Stimulated activated CD4-positive, alpha-beta T cell treated with anti-CD3 and anti-CD28 coated beads, Interleukin-4, amount 100 ng/mL, for 48 hours (primary cell): ENCODE measurements at regions not wholly inside any gene's neighbourhood (a gene's known extent, or its start where the extent isn't known, plus 50 kb on each side); places are given as distances from the start of the nearest gene placed in this dataset.
"Not testable (repeated sequence)": the region's sequence is repeated elsewhere in the genome, so short reads cannot be mapped to it uniquely, and the experiment has no call there.

Experiments
- DNase-seq, 2 donors: peaks; one replicate each; pipeline ENCODE4 v3.0.0-alpha.2; 2020; ENCODE audit warnings: low read depth in 2 of 2

DNA sequence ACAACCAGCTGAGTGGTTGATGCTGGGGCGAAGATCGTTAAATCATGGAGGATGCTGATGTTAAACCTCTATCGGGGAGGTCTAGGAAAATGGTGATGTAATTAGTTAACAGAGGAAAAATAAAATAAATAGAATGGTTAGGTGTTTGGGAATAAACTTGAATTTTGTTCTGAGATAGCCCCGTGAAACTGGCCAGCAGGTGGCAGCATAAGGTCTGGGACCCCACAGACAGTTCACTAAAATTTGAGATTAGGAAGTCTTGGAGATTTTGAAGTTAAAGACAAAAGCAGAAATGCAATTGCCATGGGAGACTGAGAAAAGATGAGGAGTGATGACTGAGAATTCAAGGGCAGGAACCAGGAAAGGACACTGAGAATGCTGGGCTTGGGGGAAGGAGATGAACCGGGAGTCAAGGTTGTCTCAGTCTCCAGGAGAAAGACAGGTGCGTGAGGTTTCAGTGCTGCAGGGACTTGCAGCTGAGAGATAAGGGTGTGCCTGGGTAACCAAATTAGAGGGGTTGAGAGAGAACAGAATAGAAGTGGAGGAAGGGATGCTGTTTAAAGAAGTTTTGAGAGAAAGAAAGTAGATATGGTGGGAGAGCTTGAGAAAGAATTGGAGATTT, 248.0 kb downstream of the ZNF92 start:
- peak; percentile 3 to 38 for DNase-seq

DNA sequence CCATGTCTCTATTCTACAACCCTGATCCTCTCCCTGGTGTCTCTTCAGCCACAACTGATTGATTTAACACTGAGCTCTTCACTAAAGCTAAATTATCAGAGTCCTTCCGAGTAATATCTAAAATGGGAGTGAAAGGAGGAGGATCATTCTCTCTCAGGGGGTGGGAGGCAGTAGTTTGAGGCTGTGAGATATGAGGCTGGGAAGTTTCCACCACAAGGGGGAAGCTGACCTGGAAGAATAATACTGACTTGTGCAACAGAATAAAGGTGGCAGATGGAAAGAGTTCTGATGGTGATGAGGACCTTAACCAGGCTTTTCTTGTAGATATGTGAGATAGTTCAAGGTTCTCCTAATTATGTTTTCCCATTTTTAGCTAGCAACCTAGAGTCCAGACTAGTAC, 241.6 kb upstream of the VKORC1L1 start:
- DNase-seq: not testable (repeated sequence)

DNA sequence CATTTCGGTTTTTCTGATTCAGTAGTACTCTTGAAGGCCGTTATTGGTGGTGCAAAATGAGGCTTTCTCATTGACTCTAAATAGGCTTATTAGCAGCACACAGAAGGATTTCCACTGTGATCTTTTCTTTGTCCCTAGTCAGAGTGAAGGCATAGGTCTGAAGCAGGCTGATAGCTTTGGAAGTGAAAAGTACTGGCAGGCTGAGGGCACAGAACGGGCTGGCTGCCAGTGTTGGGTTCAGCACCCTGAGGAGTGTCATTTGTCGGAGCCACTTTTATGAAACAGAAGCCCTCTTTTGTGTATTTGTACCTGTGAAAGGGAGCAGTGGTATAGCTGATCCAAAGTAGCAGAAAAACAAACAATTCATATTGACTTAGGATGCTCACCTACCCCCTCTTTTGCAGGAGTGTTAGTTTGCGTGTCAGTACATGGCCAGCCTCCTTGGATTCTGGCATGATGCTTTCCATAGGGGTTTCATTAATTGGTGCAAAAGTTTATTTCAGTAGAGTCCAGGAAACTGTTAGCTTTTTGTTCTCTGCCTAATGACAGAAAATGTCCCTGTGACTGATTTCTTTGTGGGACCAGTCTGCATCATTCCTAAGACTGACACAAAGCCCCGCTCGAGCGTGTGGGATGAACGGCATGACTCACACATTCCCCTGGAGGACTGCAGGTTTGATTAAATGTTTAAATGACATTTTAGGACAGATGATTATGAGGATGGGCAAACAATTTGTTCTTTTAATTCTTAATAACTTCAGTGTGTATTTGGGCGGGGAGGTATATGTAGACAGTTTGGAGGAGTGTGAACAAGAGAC, 239.1 kb upstream of the VKORC1L1 start:
- not testable (repeated sequence) for DNase-seq

DNA sequence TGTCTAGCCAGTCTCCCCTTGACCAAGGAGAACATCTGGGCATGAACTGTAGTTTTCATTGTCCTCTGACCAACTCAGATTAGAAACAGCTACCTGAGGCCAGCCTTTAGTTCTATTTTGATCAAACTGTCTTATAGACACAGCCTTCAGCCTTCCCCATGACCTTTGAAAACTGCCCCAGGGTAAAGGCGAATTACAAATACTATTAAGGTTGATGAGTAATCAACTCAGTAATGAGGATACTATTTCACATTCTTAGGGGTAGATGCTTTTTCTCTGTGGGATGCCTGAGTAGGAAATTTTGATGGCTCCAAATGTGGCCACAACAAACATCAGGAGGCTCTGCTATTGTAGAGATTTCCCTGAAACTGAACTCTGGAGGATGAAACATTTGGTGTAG, 234.0 kb upstream of the VKORC1L1 start:
- DNase-seq: not testable (repeated sequence)

DNA sequence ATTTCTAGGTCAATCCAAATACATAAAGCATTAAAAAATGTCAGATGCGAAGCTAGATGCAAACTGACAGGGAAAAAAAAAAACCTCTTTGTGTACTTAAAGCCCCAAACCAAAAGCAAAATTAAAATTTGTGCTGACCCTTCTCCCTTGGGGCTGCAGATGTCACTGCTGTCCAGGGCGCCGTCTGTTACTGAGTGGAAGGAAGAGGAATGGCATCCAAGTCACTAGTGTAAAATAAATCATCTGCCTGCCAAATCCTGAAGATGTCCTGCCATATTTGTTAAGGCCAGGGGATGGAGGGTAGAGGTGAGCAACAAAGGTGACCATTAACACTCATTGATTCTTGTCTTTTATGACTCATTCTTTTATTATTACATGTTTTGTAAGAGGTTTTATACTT, 233.2 kb upstream of the VKORC1L1 start:
- not testable (repeated sequence) for DNase-seq

DNA sequence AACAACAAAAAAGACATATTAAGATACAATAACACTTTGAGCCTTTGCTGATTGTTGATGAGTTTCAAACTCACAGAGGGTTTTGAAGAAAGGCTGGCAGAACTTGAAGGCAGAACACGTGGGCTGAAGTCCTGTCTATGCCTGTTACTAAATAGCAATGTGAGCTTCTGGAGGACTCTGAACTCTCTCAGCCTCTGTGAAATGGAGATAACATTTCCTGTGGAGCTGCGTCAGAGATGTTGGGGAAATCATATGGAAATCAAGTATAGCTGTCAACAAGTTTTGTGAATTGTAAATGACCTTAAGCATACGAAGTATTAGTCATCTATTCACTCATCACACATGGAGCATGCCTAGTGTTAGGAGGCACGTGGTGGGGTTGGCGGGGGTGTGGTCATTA, 229.4 kb upstream of the VKORC1L1 start:
- not testable (repeated sequence) for DNase-seq

DNA sequence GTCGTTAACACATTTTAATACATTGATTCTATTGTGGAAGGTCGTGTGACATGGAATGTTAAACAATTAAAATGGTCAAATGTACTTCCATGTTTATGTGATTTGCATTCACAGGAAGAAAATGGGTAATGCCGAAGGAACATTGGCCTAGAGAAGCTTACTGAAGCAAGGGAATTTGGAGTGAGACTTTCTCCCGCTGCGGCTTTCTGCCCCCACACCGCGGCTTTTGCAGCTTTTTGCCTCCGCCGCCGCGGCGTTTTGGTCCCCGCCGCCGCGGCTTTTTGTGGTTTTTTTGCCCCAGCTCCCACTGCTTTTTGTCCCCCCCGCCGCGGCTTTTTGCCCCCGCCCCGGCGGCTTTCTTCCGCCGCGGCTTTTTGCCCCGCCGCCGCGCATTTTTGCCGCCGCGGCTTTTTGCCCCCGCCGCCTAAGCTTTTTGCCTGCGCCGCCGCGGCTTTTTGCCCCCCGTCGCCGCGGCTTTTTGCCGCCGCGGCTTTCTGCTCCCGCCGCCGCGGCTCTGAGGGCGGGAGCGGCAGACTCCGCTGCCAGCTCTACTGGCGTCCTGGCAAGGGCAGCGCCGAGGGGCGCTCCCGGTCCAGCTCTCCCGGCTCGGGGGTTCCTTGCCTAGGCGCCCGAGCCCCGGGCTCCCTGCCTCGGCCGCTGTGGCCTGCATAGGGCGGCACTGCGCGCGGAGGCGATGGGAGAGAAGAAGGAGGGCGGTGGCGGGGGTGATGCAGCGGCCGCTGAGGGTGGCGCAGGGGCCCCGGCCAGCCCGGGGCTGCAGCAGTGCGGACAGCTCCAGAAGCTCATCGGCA, 225.5 kb upstream of the VKORC1L1 start:
- DNase-seq: not testable (repeated sequence)

DNA sequence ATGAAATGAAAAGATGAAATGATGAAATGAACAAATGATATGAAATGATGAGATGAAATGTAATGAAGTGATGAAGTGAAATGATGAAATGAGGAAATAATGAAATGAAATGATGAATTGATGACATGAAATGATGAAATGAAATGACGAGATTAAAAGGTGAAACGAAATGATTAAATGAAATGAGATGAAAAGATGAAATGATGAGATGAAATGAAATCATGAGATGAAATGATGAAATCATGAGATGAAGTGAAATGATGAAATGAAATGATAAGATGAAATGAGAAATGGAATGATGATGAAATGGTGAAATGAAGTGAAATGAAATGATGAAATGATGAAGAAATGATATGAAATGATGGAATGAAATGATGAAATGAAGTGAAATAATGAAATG, 221.7 kb upstream of the VKORC1L1 start:
- not testable (repeated sequence) for DNase-seq

DNA sequence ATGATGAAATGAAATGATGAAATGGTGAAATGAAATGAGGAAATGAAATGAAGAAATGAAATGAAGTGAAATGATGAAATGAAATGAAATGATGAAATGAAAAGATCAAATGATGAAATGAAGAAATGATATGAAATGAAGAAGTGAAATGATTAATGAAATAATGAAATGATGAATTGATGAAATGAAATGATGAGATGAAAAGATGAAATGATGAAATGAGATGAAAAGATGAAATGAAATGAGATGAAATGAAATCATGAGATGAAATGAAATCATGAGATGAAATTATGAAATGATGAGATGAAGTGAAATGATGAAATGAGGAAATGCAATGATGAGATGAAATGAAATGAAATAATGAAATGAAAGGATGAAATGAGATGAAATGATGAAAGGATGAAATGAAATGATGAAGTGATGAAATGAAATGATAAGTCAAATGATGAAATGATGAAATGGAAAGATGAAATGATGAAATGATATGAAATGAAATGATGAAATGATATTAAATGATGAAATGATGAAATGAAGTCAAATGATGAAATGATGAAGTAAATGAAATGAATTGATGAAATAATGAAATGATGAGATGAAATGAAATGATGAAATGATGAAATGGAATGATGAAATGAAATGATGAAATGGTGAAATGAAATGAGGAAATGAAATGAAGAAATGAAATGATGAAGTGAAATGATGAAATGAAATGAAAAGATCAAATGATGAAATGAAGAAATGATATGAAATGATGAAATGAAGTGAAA, 220.9 kb upstream of the VKORC1L1 start:
- not testable (repeated sequence) for DNase-seq

DNA sequence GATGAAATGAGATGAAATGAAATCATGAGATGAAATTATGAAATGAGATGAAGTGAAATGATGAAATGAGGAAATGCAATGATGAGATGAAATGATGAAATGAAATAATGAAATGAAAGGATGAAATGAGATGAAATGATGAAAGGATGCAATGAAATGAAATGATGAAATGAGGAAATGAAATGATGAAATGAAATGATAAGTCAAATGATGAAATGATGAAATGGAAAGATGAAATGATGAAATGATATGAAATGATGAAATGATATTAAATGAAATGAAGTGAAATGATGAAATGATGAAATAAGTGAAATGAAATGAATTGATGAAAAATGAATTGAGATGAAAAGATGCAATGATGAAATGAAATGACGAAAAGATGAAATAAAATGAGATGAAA, 220.2 kb upstream of the VKORC1L1 start:
- DNase-seq: not testable (repeated sequence)

DNA sequence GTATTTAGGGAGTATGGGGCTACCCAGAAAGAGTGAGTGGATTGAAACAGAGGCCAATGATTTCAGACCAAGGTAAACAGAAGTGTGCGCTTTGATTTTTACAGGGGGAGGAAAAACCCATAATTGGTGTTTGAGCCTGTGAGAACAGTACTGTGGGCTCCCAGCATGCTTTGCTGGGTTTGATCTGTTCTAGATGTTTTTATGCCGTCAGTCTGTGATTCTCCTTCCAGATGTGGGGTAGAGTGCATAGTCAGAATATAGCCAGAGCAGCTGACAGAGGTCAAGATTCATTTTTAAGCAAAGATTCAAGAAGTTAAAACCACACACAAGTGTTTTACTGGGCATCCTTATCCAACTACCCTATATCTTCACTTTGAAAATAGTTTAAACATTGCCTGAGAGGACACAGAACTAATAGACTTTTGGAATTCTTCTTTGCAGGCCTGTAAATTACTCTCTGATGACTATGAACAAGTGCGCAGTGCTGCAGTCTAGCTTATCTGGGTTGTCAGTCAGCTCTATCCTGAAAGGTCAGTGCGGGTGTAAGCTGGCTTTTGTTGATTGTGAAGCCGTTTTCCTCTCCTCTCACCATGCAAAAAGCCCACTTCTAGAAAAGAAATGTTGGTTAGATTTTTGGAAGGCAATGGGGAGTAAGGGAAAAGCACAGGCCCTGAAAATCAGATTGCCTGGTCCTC, 216.2 kb upstream of the VKORC1L1 start:
- not testable (repeated sequence) for DNase-seq

DNA sequence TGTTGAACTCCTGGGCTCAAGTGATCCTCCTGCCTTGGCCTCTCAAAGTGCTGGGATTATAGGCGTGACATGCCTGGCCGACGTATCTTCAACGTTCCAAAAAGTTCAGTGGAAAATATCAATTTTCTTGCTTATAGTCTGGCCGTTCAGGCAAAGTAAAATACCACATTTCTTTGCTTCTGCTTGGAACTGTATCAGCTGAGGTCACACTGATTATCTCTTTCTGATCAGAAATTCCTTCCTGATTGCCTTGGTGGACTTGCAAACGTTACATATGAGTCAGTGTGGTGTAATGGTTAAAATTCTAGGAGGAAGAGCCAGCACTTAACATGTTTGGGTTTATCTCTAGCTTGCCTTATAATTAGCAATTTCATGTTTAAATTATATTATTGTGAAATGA, 189.5 kb upstream of the VKORC1L1 start:
- DNase-seq: not testable (repeated sequence)

DNA sequence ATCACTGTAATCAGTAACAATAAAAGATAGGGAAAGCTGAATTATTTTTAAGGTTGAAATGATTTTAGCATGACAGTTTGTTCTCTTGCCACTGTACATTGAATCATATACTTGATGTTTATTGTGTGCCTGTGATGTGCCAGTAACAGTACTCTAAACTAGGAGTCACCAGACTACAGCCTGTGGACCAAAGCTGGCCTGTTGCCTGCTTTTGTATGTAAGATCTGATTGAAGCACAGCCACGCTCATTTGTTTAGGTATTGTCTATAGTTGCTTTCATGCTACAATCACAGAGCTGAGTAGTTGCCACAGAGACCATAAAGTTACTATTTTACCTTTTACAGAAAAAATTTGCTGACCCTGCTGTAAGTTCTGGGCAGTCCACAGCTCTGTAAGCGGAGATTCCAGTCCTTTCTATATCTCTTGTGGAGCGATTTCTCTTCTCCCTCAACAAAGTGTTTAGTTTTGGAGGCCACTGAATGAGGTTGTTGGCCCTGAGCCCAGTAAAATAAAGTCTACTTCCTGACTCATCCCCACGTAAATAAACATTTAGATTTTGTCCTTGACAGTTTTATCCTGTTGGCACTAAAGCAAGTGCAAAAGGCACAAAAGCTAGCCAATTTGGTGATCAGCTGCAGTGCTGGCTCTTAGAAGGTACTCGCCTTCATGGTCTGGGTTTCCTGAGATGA, 173.7 kb upstream of the VKORC1L1 start:
- not testable (repeated sequence) for DNase-seq

DNA sequence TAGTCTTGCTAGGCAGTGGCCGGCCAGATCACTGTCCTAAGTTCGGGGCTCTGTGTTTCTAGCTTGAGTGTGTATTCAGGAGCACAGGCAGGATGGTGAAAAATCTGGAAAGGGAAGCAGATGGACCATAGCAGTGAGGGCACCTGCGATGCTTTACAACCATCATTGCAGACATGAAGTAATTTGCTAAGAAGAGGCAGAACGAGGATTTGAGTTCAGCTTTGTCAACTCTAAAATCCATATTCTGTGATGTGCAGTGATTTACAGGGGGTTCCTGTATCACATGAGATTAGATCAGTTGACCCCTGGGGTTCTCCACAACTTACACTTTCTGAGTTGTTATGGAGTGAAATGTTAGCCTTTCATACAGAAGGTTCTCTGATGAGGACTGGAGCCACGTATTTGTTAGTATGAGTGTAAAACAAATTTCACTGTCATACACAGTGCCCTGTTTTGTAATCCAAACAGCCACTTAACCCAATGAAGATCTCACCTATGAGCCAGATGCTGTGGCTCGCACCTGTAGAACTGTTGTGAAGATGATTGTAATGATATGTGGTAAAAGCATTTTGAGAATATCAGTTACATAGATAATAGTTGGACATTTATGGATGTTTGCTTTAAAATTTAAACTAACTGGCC, 173.0 kb upstream of the VKORC1L1 start:
- not testable (repeated sequence) for DNase-seq

DNA sequence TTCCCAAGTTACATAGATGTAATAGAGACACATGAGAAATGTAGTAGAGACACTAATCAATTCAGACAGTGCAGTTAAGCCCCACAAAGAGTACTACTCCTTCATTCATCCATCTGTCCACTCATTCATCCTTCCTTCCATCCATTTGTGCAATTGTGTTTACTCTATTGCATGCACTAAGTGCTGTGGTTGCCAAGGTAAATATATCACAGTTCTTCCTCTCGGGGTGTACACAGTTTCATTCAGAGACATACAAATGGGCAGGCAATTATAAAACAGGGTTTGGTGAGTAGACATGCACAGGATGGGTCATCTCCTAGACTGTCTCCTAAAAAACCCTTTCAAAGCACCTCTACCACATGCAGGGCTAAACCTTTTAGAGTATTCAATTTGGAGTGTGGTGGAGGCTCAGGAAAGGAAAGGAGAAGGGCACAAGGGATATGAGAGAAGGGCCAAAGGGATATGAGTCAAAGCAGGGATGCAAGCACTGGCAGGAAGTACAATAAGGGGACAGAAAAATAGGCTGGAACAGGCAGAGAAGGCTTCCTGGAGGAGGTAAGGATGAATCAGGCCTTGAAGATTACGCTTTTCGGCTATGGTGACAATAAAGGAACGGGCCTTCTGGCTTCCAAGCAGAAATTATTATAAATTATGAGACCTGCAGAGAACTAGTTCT, 153.6 kb upstream of the VKORC1L1 start:
- not testable (repeated sequence) for DNase-seq

DNA sequence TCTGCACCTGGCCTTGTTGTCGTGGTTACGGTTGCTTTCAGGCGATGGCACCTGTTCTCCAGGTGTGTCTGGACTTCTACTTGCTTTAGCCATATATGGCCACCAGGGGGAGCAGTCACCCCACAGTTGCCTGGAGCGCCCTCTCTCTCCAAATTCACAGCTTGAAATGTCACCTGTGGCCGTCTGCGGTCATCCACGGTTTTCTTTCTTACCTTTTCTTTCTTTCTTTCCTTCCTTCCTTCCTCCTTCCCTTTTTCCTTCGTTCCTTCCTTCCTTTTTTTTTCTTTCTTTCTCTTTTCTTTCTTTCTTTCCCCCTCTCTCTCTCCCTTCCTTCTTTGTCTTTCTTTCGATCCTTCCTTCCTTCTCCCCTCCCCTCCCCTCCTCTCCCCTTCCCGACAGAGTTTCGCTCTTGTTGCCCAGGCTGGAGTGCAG, 150.5 kb upstream of the VKORC1L1 start:
- DNase-seq: peak; percentile 48 to 50

DNA sequence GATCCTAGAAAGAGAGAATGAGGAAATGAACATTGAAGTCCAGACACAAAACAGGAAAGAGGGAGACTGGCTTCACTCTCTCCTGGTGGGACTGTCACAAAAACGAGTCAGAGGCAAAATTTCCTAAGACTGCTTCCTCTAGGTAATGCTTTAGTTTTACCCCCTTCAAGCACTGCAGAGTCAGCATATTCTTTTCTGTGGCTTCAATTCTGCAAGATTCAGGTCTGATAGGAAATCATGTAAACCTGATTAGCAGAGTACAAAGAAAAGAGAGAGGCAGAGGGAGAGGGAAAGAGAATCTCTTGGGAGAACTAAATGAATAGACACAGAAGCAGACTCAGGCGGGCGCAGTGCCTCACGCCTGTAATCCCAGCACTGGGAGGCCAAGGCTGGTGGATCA, 145.7 kb upstream of the VKORC1L1 start:
- not testable (repeated sequence) for DNase-seq

DNA sequence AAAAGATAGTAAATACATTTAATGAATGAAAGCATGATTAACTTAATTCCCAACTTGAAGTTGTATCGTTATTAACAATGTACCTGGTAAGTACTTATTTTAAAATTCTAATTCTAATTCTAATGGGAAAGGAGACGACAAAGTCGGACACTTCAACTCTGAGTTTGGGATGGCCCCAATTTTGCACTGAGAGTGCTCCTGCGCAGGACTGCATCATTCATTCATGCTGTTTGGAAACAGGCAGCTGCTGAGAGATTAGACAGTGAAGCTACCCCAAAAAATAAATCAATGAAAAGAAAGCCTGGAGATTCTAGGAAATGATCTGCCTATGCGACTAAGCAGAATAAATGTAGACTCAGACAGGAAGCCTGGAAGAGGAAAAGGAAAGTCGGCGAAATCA, 141.7 kb upstream of the VKORC1L1 start:
- DNase-seq: no peak

DNA sequence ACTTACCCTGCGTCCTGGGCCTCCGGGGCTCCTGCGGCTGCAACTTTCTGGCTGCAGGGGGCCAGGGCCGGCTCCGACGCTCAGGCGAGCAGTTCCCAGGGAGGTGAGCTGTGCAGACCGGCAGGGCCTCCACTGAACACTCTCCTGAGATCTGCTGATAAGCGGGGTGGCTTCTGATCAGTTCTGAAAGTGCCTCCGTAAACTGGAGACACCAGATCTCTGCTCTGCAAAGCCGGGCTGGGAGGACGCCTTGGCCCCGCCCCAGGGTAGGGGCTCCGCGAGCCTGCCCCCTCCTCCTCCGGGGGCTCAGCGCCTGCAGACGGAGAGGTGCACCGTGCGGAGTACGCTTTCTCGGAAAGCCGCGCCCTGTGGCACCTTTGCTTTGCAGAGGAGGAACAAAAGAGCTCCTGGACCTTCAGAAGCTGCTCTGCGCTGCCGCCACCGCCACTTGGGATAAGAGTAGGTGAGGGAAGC, 141.3 kb upstream of the VKORC1L1 start:
- DNase-seq: no peak
